ENCODE measurements at regions not wholly inside any gene's neighbourhood (a gene's known extent, or its start where the extent isn't known, plus 50 kb on each side); places are given as distances from the start of the nearest gene placed in this dataset.

DNA sequence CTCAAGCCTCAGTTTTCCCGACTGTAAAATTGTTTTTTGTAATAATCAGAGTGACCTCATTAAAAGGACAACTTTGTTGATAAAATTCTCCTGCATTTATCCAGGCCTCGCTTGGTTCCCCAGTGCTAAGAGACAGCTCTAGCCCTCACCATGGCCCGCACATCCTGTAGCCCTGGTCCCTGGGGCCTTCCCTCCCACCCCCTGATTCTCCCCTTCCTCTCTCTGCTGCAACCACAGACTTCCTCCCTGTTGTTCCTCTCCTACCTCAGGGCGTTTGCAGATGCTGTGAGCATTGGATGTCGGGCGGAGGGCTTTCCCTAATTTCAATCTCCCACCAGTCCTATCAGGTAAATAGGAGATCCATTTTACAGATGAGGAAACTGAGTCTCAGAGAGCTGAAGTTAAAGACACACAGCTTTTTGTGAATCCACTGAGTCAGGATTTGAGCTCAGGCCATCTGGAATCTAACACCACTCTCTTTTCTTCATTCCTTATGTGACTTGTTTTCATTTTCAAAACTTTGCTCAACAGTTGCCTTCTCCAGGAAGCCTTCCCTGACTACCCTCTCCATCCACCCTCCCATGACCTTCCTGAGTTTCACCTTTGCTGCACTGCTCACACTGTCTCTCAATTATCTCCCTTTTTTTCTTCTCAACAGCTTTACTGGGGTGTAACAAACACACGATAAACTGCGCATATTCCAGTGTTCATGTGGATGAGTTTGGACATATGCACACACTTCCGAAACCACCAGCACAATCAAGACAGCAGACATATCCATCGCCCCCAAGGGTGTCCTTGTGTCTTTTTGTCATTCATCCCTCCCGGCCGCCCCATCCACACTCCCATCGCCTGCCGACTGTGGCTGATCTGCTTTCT lies 107.1 kb downstream of the CEBPB start:
- Histone ChIP-seq H3K36me3 (no peaks in the 10 kb centered on the region), H3K9me3 (no peaks in the 10 kb centered on the region), H3K4me3 (no peak overlapping the region), H3K4me1 (peaks cover 6 to 11% of the 10 kb centered on the region in 2 donors), H3K27ac (peak overlapping the region; percentile 81 to 89), H3K27me3 (no peaks in the 10 kb centered on the region)
- TF ChIP-seq POLR2A (IDR thresholded peaks at IDR 0.05) = no peak
- TF ChIP-seq POLR2AphosphoS5 (IDR thresholded peaks at IDR 0.05) = no peak
- TF ChIP-seq, protein P1, sequence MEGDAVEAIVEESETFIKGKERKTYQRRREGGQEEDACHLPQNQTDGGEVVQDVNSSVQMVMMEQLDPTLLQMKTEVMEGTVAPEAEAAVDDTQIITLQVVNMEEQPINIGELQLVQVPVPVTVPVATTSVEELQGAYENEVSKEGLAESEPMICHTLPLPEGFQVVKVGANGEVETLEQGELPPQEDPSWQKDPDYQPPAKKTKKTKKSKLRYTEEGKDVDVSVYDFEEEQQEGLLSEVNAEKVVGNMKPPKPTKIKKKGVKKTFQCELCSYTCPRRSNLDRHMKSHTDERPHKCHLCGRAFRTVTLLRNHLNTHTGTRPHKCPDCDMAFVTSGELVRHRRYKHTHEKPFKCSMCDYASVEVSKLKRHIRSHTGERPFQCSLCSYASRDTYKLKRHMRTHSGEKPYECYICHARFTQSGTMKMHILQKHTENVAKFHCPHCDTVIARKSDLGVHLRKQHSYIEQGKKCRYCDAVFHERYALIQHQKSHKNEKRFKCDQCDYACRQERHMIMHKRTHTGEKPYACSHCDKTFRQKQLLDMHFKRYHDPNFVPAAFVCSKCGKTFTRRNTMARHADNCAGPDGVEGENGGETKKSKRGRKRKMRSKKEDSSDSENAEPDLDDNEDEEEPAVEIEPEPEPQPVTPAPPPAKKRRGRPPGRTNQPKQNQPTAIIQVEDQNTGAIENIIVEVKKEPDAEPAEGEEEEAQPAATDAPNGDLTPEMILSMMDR (IDR thresholded peaks at IDR 0.05) = no peak
- intact Hi-C loops (cut with DNase I; ENCODE audit: low total_unique reads) = no loop called here
- no peak for DNase-seq (ENCODE audit: low spot score in 2 of 2)

DNA sequence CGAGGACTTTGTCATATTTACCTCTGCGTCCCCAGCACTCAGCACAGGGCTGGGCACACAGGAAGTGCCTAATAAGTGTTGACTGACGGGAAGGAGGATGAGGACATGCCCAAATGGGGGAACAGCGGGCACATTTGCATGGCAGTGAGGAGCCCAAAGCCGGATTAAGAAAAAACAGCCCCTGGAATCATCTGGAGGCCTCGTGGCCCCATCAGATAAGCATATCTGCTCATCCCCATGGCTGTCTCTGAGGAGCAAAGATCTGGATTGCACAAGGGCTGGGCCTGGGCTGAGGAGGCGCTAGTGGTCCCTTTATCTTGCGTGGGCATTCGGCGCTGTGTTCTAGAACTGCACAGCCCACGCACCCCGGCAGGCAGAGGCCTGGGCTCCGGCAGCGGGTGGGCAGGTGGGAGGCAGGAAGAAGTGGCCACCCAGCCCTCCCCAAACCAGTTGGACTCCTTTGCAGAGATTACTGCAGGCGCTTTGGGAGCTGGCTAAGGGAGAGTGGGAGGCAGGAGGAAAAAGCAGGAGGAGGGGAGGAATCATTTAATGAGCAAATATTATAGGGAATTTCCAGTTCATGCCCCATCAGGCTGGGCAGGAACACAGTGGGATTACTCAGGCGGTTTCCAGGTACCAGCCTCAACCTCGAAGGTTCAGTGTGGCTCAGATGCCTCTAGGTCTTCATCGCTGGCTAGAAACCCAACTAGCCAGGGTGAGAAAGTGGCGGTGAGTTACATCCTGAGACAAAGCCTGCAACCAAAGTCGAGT lies 108.1 kb downstream of the CEBPB start:
- Histone ChIP-seq H3K4me1 (peaks cover 2 to 11% of the 10 kb centered on the region in 2 donors), H3K36me3 (no peaks in the 10 kb centered on the region), H3K4me3 (no peak overlapping the region), H3K9me3 (no peaks in the 10 kb centered on the region), H3K27me3 (no peaks in the 10 kb centered on the region), H3K27ac (peak overlapping the region; percentile 81 to 89)
- no peak for DNase-seq (ENCODE audit: low spot score in 2 of 2)
- TF ChIP-seq, protein P1 (IDR thresholded peaks at IDR 0.05) = no peak
- no peak for TF ChIP-seq POLR2AphosphoS5 (IDR thresholded peaks at IDR 0.05)
- no peak for TF ChIP-seq POLR2A (IDR thresholded peaks at IDR 0.05)
- intact Hi-C loops (cut with DNase I; ENCODE audit: low total_unique reads) = no loop called here

DNA sequence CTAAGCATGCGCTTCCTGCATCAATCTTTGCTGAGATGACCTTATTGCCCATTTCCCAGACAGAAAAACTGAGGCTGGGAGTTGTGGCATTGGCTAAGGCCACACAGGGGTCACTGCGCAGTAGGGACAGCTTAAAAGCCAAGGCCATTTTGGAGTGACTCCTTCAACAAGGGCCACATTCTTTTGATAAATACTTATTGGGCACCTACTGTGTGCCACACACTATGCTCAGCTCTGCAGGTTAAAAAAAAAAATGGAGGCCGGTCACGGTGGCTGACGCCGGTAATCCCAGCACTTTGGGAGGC lies 108.6 kb downstream of the CEBPB start:
- no peaks in the 10 kb centered on the region for H3K9me3 ChIP-seq
- H3K27ac ChIP-seq = peak overlapping the region in 1 of 2 donors; percentile 89
- peaks cover 7 to 12% of the 10 kb centered on the region in 2 donors for H3K4me1 ChIP-seq
- intact Hi-C loops (cut with DNase I; ENCODE audit: low total_unique reads) = no loop called here
- no peaks in the 10 kb centered on the region for H3K36me3 ChIP-seq
- TF ChIP-seq, protein P1 (IDR thresholded peaks at IDR 0.05) = no peak
- TF ChIP-seq POLR2A (IDR thresholded peaks at IDR 0.05) (no peak), POLR2AphosphoS5 (IDR thresholded peaks at IDR 0.05) (no peak)
- DNase-seq (ENCODE audit: low spot score in 2 of 2) = no peak
- no peaks in the 10 kb centered on the region for H3K27me3 ChIP-seq
- H3K4me3 ChIP-seq = no peak overlapping the region

DNA sequence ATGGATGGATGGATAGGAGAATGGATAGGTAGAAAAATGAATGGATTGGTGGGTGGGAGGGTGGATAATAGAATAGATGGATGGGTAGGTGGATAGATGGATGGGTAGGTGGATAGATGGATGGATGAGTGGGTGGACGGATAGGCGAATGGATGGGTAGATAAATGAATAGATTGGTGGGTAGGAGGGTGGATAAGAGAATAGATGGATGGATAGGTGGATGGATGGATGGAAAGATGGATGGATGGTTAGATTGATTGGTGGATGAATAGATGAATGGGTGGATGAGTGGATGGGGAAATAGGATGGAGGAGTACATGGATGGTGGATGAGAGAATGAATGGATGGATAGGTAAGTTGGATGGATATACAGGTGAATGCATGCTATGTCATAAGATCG lies 110.5 kb downstream of the CEBPB start:
- Histone ChIP-seq H3K4me1 (peaks cover 16 to 24% of the 10 kb centered on the region in 2 donors), H3K4me3 (no peak overlapping the region), H3K27me3 (no peaks in the 10 kb centered on the region), H3K27ac (no peak overlapping the region), H3K9me3 (no peaks in the 10 kb centered on the region), H3K36me3 (no peaks in the 10 kb centered on the region)
- no peak for TF ChIP-seq POLR2AphosphoS5 (IDR thresholded peaks at IDR 0.05)
- TF ChIP-seq POLR2A (IDR thresholded peaks at IDR 0.05) = no peak
- TF ChIP-seq, protein P1 (IDR thresholded peaks at IDR 0.05) = no peak
- DNase-seq (ENCODE audit: low spot score in 2 of 2) = no peak
- intact Hi-C loops (cut with DNase I; ENCODE audit: low total_unique reads) = no loop called here

DNA sequence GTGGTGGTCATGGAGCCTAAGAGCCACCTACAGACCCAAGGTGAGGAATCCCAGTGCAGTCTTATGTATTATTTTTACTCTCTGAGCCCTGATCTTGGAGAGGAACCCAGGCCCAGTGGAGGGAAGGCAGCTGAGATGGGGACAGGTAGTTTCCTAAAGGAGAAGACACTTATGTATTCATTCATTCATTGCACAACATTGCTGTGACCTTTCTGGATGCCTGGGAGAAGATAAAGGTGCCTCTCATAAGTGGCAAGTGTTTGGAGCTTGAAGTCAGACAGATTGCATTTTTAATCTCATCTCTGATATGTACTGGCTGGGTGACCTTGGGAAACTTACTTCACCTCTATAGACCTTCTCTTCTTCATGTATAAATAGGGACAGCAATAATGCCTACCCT lies 111.1 kb downstream of the CEBPB start:
- intact Hi-C loops (cut with DNase I; ENCODE audit: low total_unique reads) = no loop called here
- Histone ChIP-seq H3K36me3 (no peaks in the 10 kb centered on the region), H3K9me3 (no peaks in the 10 kb centered on the region), H3K27me3 (no peaks in the 10 kb centered on the region), H3K4me1 (peaks cover 19 to 29% of the 10 kb centered on the region in 2 donors), H3K27ac (no peak overlapping the region), H3K4me3 (no peak overlapping the region)
- DNase-seq (ENCODE audit: low spot score in 2 of 2) = no peak
- TF ChIP-seq, protein P1 (IDR thresholded peaks at IDR 0.05) = no peak
- TF ChIP-seq POLR2AphosphoS5 (IDR thresholded peaks at IDR 0.05) (no peak), POLR2A (IDR thresholded peaks at IDR 0.05) (no peak)

Measured in breast epithelium (tissue), 4 donors.